ENCODE measurements at regions not wholly inside any gene's neighbourhood (a gene's known extent, or its start where the extent isn't known, plus 50 kb on each side); places are given as distances from the start of the nearest gene placed in this dataset.

DNA sequence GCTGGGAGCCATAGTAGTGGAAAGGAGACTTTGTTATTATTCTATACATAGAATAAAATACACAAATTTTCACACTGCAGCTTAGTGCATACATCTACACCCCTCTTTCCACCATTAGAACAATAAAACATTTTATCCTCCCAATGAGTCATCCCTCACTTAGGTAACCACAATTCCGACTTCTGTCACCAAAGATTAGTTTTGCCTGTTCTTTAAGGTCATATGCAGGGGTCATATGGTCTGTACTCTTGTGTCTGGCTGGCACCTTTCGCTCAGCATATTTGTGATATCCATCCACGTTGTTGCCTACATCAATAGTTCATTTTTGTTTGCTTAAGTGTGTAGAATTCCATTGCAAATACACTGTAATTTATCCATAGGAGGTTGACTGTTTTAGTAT, 399.4 kb downstream of the SHQ1 start:
- DNase-seq = no peak

DNA sequence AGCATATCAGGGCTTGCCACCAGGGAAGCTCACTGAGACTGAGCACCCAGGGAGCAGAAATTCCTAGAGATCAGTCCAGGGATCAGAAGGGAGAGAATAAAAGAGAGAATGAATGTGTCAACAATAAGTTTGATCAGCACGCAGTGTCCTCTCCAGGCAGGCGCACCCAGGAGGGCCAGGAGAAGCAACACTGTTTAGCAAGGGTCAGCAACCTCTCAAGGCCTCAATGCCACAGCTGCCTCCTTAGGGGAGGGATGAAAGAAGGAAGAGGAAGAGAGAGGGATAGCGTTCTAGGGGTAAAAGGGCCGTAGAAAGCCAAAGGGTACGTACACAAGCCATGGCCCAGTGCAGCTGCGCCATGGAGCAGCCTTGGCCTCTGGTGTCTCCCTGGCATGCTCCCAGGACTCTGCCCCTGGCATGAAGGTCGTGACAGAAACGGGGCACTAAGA, 399.8 kb downstream of the SHQ1 start:
- no peak for DNase-seq

DNA sequence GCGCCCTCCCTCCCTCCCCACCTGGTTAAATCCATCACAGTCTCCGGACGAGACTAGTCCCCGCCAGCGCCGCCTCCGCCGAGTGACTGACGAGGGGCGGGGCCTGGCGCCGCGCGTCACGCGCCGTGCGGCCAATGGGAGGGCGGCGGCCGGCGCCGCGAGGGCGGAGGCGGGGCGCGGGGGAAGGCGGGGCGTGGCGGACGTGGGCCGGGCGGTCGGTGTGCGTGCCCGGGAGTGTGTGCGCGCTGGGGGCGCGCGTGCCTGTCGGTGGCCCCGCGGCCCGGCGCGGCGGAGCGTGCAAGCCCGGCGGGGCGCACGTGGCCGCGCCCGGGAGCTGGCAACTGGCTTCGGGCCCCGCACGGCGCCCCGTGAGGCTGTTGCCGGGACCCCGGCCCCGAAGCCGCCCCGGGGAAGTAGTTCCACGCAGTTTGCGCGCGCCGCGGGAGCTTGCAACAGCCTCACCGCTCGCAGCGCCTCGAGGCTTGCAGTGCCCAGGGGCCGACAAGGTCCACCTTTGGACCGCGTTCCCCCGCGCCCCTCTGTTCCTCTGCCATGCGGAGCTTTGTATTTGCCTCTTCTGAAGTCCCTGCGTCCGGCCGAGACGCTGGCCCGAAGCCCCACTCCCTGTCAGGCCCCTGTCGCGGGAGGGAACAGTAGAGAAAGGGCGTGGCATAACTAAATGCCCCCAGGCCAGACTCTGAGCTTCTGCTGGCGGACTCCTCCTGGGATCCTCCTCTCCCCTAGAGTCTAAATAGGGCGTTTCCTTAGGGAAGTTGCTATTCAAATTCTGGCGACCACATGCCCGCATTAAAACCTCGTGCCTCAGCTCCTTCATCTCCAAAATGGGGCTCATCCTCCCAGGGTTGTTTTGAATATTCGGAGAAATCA, 400.9 kb downstream of the SHQ1 start:
- peak; percentile 92 for DNase-seq

DNA sequence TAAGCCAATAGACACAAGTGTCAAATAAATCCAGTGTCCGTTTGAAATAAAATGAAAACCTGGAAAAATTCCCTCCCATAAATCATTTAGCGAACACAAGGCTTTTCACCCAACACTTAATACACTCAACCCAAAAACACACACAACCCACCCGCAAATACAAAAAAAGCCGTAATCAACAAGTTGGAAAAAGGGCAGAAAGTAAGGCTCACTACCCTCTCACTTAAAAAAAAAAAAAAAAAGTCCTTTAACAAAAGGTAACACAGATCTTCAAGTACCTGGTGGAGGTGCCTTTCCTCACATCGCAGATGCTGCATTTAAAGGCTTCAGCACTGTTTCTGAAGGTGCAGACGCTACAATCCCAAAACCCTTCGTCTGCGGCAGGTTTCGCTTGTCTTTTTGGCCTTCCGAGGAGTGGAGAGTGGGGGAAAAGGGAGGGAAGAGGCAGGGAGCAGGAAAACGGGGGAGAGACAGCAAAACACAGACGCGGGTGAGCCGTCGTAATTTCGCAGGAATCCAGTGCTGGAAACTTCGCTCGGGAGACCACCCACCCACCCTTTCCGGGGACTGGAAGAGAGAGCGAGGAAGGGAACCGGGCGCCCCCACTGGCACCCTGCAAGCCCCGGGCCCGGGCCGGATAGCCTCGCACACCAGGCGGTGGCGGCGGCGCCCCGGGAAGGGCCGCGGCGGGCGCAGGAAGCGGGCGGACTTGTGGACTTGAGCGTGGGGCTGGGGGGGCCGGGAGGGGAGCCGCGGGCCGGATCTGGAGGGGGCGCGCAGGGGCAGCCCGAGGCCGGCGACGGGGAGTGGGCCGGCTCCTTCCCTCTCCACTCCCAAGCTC, 401.8 kb downstream of the SHQ1 start, which contains the start of gene RYBP:
RYBP (minus strand) TSS at position 404 of the 841 bp plus-strand sequence.
- no peak for DNase-seq

DNA sequence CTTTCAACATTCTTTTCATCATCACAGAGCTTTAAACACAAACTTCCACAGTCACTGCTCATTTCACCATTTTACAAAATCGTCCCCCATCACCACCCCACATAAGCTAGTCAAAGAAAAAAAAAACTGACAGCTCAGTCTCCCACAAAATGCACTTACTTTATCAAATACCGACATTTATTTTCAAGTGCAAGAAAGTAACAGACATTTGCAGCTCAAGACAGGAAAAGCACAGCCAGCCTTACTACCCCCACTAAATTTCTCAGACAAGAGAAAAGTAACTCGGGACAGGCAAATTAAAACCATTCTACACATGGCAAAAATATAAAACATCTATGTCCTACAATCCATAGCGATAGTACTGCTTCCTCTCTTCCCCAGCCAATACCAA, 402.4 kb downstream of the SHQ1 start:
- DNase-seq = no peak

DNA sequence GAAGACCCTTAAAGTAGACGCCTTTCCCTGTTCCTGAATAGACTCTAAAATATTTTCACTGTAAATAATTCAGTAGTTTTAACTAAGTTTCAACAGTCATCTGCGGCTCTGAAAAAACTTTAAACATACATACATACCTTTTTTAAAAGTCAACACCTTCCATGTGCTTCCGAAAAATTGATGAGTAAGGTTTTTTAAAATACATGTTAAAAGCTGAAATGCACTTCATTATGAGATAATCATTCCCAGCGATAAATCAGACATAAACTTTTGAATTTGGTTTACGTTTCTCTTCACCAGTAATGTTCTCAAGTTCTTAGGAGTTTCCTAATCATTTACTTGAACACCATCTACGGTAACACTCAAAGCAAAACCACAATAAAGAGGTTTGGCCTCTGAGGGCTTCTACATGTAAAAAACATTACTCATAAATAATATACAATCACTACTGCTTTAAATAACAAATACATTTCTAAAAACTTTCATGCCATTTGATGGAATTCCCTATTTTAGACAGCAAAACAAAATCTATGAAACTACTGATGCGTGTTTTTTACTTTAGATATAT, 403.5 kb downstream of the SHQ1 start:
- no peak for DNase-seq

DNA sequence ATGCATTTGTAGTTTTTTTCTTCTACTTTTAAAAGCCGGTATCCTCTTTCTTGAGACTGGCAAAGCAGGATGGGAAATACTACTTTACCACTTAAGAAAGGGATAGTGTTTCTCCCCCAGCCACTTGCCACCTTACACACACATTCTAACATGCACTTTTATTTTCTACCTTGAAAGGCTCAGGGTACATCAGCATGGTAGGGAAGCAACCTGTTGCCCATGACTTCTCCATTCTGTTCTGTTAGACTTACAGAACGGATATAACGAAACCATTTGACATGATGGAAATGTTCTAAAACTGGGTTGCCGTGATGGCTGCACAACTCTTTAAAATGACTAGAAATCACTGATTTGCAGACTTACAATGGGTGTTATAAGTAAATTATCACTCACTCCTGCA, 405.5 kb downstream of the SHQ1 start:
- DNase-seq = no peak

DNA sequence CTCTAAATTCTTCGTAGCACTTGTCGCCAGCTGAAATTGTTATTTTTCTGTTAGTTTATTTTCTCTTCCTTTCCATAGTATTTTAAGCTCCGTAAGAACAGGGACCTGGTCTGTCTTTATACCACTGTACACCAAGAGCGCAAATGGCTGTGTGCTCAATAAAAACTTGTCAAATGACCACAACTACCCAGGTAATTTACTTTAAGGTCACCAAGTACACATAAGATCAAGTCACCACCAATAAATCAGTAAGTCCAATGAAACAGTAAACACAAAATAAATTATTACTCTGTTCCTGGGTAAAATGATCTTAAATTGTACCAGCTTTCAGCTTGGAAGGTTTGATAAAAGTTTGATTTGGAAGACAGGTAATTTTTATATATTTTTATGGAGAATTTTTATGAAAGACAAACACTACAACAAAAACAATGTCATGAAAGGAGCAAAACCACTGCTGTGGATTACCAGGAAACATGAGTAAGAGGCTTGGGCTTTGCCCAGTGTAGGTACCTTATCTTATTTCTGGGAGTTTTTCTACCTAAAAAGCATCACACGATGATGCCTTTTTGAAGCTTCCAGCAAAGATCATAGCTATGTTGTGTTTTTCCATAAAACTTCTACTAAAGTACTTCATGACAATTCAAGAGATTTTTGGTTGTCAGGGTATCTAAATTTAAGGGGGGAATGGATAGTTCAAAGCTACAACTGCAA, 406.8 kb downstream of the SHQ1 start:
- DNase-seq = no peak

DNA sequence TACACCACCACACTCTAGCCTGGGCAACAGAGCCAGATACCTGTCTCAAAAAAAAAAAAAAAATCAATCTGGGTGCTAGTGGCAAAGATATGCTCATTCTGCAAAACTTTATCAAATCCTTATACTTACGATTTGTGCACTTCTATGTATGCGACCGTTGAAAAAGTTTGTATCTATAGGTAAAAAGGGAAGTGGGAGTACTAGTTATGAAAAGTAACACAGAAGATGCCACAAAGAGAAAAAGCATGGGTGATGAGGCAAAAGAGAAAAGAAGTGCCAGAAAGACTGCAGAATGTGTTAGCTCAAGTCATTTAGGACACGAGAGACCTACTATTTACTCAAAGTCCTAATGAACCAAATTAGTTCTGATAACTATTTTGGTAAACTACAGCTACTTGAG, 407.8 kb downstream of the SHQ1 start:
- no peak for DNase-seq

DNA sequence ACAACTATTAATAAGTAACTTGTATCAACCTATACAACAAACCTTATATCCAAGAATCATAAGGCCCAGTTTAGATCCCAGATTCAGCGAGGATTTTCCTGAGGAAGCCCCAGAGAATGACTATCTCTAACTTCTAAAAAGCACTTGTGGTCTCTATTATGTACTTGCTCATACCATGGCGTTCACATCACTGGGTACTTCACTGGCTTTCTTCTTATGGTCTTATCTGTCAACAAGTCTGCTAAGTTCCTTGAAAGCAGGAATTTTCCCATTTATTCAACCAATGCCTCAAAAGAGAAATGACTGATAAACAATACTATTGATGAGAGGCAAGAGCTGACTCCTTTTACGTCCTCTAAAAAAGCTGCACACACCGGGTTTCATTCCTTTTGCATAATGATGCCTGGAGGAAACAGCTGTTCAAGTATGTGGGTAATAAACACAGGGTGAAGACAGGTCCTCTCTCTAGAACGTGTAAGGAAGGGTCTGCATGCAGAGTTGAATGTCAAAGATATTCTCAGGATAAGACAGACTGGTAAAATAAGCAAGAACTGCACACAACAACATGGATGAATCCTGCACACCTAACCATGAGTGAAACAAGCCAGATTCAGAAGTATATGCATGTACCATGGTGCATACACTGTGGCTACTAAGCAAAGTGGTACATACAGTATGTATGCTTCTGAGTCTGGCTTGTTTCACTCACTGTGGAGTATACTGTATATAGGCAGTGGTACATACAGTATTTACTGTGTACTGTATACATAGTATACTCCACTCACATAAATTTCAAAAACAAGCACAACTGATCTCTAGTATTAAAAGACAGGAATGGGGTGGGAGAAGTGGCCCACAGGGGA, 408.7 kb downstream of the SHQ1 start:
- no peak for DNase-seq

DNA sequence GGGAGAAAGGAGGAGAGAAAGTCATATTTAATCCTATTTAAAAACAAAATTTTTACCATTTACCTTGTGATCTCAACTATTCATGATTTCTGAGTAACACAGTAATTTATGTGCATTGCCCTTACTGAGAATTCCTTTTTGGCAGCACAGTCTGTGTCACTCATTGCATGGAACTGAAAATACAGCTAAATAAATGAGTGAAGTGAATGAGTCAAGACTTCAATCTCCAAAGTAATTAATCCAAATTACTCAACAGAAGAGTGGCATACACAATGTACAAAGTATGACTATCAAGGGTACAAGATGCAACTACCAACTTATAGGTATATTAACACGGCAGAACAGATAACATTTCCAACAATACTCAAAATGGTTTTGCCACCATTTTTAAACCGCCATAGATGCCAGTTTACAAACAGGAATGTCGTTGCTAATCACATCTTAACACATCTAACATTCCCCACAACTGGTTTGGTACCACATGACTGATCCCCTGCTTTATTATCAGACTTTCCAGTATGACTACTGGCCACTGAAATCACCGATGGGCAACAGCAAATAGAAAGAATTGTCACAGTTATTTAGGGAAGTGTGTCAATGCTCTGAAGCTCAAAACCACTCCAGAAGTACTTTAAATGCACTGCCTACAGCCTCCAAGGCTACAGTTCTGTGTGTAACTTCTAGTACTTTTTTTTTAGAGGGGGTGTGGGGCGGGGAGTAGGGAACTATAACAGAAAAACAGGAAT, 410.4 kb downstream of the SHQ1 start:
- DNase-seq = no peak

DNA sequence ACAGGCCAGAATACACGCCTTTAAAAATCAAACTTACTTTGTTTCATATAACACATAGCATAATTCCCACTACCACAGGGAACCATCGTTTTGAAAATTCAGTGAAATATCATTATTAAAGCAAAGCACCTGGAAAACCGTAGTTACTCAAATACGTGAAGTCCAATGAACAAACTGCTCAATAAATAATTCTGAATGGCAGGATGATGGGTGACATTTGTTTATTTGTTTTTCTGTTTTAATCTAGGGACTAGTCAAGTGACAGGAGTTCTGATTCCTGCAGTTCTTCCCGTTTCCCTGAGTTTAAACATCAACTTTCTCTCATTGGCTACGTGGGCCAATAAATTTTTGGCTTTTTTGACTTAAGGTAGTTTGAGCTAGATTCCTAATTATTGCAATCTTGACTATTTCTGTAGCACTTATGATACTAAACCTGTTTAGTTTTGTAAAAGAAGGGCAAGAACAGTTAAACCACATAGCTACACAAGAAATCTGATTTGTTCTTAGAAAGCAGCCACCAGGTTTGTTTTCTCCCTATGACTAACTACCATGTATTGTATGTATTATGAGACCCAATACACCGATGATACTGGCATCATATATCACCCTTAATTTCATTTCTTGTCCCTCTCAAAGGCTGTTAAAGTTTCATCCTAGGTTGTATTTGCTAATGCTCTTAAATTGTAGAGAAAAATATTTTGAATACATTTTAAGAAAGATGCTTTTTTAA, 411.2 kb downstream of the SHQ1 start:
- DNase-seq = no peak

DNA sequence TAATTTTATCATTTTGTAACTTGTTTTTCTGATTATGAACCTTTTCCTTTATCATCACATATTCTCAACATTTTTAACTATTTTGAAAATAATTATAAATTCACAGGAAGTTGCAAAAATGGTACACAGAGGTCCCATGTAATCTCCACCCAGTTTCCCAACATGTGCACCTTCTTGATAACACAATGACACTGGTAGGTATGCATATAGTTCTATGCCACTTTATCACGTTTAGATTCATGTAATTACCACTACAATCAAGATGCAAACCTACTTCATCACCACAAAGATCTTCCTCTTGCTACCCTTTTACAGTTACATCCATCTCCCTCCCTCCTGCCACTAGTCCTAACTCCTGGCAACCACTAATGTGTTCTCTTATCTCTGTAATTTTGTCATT, 413.9 kb downstream of the SHQ1 start:
- no peak for DNase-seq

DNA sequence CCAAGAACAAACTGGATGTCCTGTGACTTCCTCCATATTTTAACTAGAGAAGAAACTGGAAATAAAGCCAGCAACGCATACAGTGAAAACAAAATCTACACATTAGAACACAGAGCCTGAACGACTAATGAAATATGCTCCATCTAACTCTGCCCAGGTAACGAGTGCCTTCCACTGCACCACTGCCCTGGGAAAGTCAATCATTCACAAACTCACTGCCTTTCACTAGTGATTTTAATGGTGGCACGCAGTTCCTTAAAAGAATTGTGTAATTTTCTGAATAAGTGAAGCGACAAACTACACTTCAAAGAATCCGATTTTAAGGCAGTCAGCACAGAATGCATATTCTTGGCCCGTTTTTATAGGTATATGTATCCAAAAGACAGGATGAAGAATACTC, 416.0 kb downstream of the SHQ1 start:
- no peak for DNase-seq

DNA sequence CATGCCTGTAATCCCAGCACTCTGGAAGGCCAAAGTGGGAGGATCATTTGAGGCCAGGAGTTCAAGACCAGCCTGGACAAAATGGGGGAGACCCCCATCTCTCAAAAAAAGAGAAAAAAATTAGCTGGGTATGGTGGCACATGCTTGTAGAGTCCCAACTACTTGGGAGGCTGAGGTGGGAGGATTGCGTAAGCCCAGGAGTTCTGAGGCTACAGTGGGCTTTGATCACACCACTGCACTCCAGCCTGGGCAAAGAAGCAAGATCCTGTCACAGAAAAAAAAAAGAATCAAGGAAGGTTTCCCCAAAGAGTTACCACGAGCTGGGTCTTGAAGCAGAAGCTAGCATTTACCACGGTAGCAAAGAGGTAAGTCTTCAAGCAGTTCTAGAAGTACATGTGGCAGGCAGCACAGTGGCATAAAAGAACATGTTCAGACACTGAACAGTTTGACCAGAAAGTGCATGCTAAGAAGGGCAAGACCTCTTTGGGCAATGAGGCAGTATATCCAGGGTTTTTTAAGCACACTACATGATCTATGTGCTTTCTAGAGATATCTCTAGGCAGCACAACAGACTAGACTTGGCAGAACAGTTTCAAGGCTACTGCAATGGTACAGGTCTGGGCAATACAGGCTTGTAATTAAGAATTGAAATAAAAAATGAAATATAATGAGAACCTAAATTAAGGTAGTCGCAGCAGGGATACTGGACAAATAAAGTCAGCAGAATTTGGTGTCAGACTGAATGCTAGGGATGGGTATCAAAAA, 418.5 kb downstream of the SHQ1 start:
- no peak for DNase-seq

DNA sequence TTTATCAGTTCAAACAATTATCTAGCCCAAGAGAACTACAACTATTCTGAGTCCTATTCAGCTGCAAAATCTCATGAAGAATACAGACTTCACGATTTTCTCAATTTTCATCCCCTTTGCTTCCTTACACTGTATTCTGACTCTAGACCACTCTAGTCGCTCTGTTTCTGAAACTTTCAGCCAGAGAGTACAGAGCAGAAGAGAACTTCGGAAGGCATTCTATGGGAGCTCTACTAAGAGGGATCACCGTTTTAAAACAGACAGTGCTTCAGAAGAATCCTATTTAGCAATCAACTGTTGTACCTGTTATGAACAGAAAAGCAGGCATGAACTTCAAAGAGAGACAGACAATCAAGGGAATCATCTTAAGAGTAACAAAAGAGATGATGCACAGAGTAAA, 419.4 kb downstream of the SHQ1 start:
- DNase-seq = no peak

DNA sequence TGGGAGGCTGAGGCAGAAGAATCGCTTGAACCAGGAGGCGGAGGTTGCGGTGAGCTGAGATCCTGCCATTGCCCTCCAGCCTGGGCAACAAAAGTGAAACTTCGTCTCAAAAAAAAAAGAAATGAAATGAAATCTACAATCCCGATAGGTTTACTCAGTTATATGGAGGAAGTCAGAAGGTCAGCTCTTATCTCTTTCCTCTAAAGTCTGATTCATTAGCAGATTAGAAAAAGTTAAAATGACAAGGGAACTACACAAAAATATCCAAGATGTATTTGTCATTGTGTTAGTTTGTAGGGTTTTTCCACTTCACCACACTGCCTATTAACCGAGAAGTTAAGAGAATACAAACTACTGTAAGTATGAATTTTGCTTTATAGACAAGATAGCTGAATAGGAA, 420.6 kb downstream of the SHQ1 start:
- peak; percentile 14 for DNase-seq

DNA sequence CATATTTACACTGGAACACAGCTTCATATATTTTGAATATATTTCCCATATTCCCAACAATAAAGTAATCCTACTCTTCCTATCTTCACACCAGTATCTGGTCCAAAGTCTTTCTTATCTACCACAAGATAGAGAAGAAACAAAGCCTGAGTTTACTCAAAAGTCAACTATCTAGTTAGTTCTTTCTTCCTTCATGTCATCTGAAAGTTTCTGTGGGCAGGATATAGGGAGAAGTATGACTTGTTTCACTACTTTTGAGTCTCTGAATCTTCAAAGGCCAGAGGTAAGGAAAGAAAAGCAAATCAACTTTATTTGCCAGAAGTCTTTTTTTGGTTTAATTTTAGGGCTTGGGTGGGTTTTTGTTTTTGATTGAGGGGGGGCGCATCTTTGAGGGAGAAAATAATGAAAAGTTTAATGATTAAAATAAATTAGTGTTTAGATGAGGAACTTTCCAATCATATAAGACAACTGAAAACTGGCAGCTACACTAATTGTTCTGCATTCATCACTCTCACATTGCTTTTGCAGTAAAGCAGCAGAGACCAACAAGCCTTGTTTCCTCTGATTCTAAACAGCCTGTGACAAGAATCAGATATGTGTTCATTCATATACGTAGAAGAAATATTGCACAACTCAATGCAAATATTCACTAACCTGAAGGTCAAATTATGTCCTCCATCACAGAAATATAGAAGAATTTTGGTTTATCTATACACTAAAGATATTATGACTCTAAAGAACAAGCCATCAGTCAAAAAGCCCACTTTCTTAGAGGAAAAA, 421.4 kb downstream of the SHQ1 start:
- no peak for DNase-seq

DNA sequence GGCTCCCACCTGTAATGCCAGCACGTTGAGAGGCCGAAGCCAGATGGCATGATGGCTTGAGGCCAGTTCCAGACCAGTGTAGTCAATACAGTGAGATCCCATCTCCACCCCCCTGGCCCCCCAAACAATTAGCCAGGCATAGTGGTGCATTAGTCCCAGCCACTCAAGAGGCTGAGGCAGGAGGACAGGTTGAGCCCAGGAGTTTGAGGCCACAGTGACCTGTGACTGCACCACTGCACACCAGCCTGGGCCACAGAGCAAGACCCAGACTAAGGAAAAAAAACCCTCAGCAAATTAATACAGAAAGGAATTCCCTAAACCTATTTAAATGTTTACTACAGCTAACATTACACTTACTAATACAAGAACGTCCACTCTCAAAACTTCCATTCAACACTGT, 424.6 kb downstream of the SHQ1 start:
- DNase-seq = no peak

Measured in activated naive CD4-positive, alpha-beta T cell treated with Interleukin-2 at 50 U/mL for 16 hours (primary cell).